H9 (cell line): ENCODE measurements at regions not wholly inside any gene's neighbourhood (a gene's known extent, or its start where the extent isn't known, plus 50 kb on each side); places are given as distances from the start of the nearest gene placed in this dataset.

ENCODE experiments used
- DNase-seq: peaks from one replicate; pipeline ENCODE4 v3.0.0-alpha.2; 2017
- H2AFZ ChIP-seq: one replicate; pipeline ENCODE4 v1.6.1; 2013; ENCODE audit warnings: mild to moderate bottlenecking, low read length, control low read depth, moderate library complexity
- H2AK5ac ChIP-seq: 2 replicates; pipeline ENCODE4 v1.6.1; 2013; ENCODE audit warnings: low read length, control low read depth, mixed read lengths; ENCODE audit not compliant: insufficient read length
- H2BK120ac ChIP-seq: one replicate; pipeline ENCODE4 v1.6.1; 2013; ENCODE audit warnings: low read depth, mild to moderate bottlenecking, low read length, control low read depth, inconsistent platforms; ENCODE audit not compliant: poor library complexity, severe bottlenecking
- H2BK12ac ChIP-seq: 2 replicates; pipeline ENCODE4 v1.6.1; 2013; ENCODE audit warnings: low read length, control low read depth, mixed read lengths, low read depth; ENCODE audit not compliant: insufficient read length
- H2BK15ac ChIP-seq: 2 replicates; pipeline ENCODE4 v1.6.1; 2013; ENCODE audit warnings: low read depth, low read length, control low read depth
- H2BK20ac ChIP-seq: one replicate; pipeline ENCODE4 v1.6.1; 2013; ENCODE audit warnings: low read depth, mild to moderate bottlenecking, low read length, control low read depth, inconsistent platforms; ENCODE audit not compliant: poor library complexity, severe bottlenecking
- H2BK5ac ChIP-seq: 2 replicates; pipeline ENCODE4 v1.6.1; 2013; ENCODE audit warnings: low read length, control low read depth, mixed read lengths; ENCODE audit not compliant: insufficient read length
- H3K14ac ChIP-seq: 2 replicates; pipeline ENCODE4 v1.6.1; 2013; ENCODE audit warnings: low read length, control low read depth; ENCODE audit not compliant: insufficient read depth
- H3K18ac ChIP-seq: 2 replicates; pipeline ENCODE4 v1.6.1; 2013; ENCODE audit warnings: low read depth, mild to moderate bottlenecking, mixed read lengths, low read length, control low read depth; ENCODE audit not compliant: insufficient read length
- H3K23ac ChIP-seq: 2 replicates; pipeline ENCODE4 v1.6.1; 2013; ENCODE audit warnings: low read length, control low read depth, mixed read lengths, low read depth; ENCODE audit not compliant: insufficient read length
- H3K23me2 ChIP-seq: 2 replicates; pipeline ENCODE4 v1.6.1; 2013; ENCODE audit warnings: low read depth, mild to moderate bottlenecking, mixed read lengths, low read length, control low read depth; ENCODE audit not compliant: insufficient read length, poor library complexity, severe bottlenecking
- H3K27ac ChIP-seq: 2 replicates; pipeline ENCODE4 v1.5.1; 2013; ENCODE audit warnings: low read length, control low read depth, mixed read lengths, low read depth; ENCODE audit not compliant: insufficient read length
- H3K27me3 ChIP-seq: 2 replicates; pipeline ENCODE4 v1.6.1; 2013; ENCODE audit warnings: low read length, control low read depth, inconsistent platforms; ENCODE audit not compliant: insufficient read depth
- H3K4ac ChIP-seq: 2 replicates; pipeline ENCODE4 v1.6.1; 2013; ENCODE audit warnings: low read depth, mild to moderate bottlenecking, control low read depth, inconsistent platforms, low read length, moderate library complexity
- H3K4me1 ChIP-seq: 2 replicates; pipeline ENCODE4 v1.6.1; 2013; ENCODE audit warnings: low read length, control low read depth, inconsistent platforms; ENCODE audit not compliant: insufficient read depth
- H3K4me2 ChIP-seq: 2 replicates; pipeline ENCODE4 v1.6.1; 2013; ENCODE audit warnings: low read length, control low read depth, mixed read lengths; ENCODE audit not compliant: insufficient read length, insufficient read depth
- H3K56ac ChIP-seq: 2 replicates; pipeline ENCODE4 v1.6.1; 2013; ENCODE audit warnings: low read depth, mild to moderate bottlenecking, mixed read lengths, low read length, control low read depth; ENCODE audit not compliant: insufficient read length
- H3K79me1 ChIP-seq: 2 replicates; pipeline ENCODE4 v1.6.1; 2013; ENCODE audit warnings: low read depth, mild to moderate bottlenecking, moderate library complexity, low read length, control low read depth, inconsistent platforms; ENCODE audit not compliant: insufficient read depth, poor library complexity, severe bottlenecking
- H3K79me2 ChIP-seq: 2 replicates; pipeline ENCODE4 v1.6.1; 2013; ENCODE audit warnings: low read length, control low read depth, inconsistent platforms; ENCODE audit not compliant: insufficient read depth
- H3K9ac ChIP-seq: 2 replicates; pipeline ENCODE4 v1.6.1; 2013; ENCODE audit warnings: low read length, control low read depth, mixed read lengths; ENCODE audit not compliant: insufficient read length; ENCODE audit errors: extremely low read depth
- H3K9me3 ChIP-seq: one replicate; pipeline ENCODE4 v1.6.1; 2013; ENCODE audit warnings: low read depth, low read length, inconsistent platforms; ENCODE audit not compliant: control insufficient read depth
- H3T11ph ChIP-seq: one replicate; pipeline ENCODE4 v1.6.1; 2013; ENCODE audit warnings: mild to moderate bottlenecking, low read length, control low read depth, inconsistent platforms
- H4K20me1 ChIP-seq: one replicate; pipeline ENCODE4 v1.6.1; 2013; ENCODE audit not compliant: control insufficient read depth, insufficient read length, insufficient read depth
- H4K5ac ChIP-seq: 2 replicates; pipeline ENCODE4 v1.6.1; 2013; ENCODE audit warnings: low read depth, mild to moderate bottlenecking, mixed read lengths, low read length, control low read depth; ENCODE audit not compliant: insufficient read length
- H4K8ac ChIP-seq: replicated peaks from 2 replicates; pipeline ENCODE4 v1.6.1; 2013; ENCODE audit warnings: low read length, control low read depth, mixed read lengths, low read depth; ENCODE audit not compliant: insufficient read length
- H4K91ac ChIP-seq: 2 replicates; pipeline ENCODE4 v1.6.1; 2013; ENCODE audit warnings: low read depth, mild to moderate bottlenecking, moderate library complexity, mixed read lengths, low read length, control low read depth; ENCODE audit not compliant: insufficient read length
- H3K27ac Mint-ChIP-seq, 3 experiments: 2 replicates in 2 of 3; 3 replicates in 1 of 3; pipeline ENCODE4 v1.8.0; 2020 to 2021; ENCODE audit warnings: mixed read lengths in 3 of 3, mild to moderate bottlenecking in 1 of 3, moderate library complexity in 1 of 3
- H3K27me3 Mint-ChIP-seq: 2 replicates; pipeline ENCODE4 v1.8.0; 2021; ENCODE audit warnings: low read depth, mild to moderate bottlenecking, moderate library complexity, mixed read lengths
- H3K36me3 Mint-ChIP-seq, 3 experiments: 2 replicates in 2 of 3; 3 replicates in 1 of 3; pipeline ENCODE4 v1.8.0; 2020 to 2021; ENCODE audit warnings: low read depth in 3 of 3, mixed read lengths in 3 of 3; ENCODE audit not compliant: insufficient read depth in 1 of 3
- H3K4me1 Mint-ChIP-seq, 2 experiments: 2 replicates each; pipeline ENCODE4 v1.8.0; 2020; ENCODE audit warnings: mixed read lengths in 2 of 2
- H3K4me3 Mint-ChIP-seq, 2 experiments: 2 replicates in 1 of 2; 3 replicates in 1 of 2; pipeline ENCODE4 v1.8.0; 2020 to 2021; ENCODE audit warnings: mild to moderate bottlenecking in 2 of 2, mixed read lengths in 2 of 2, moderate library complexity in 1 of 2
- H3K9me3 Mint-ChIP-seq, 2 experiments: 2 replicates in 1 of 2; 3 replicates in 1 of 2; pipeline ENCODE4 v1.8.0; 2020; ENCODE audit warnings: mild to moderate bottlenecking in 2 of 2, mixed read lengths in 2 of 2, moderate library complexity in 1 of 2
- CTCF ChIP-seq: fragments of 200-600 bp; sonication (generic); conservative IDR thresholded peaks from 3 replicates; pipeline ENCODE4 v1.8.0; 2021; ENCODE audit warnings: antibody characterized with exemption, mild to moderate bottlenecking
- WGBS: extraction: QIAGEN DNeasy Blood & Tissue Kit; methylation state at CpG from one replicate; pipeline ENCODE4 v1.1.7; 2013; ENCODE audit warnings: missing lambda C conversion rate, low lambda C conversion rate, mixed read lengths; ENCODE audit not compliant: insufficient read length; ENCODE audit errors: extremely low coverage; 5-methylcytosine and 5-hydroxymethylcytosine counted together

- peaks cover 0 to 5% (median 5%) of the 10 kb centered on the region in 3 experiments; a peak in 4 of 7 replicates for H3K36me3 Mint-ChIP-seq
- peaks cover 9% of the 10 kb centered on the region for H3K27me3 Mint-ChIP-seq
- H2BK5ac ChIP-seq = no peak overlapping the region
- H4K20me1 ChIP-seq = no peaks in the 10 kb centered on the region
- H3K79me2 ChIP-seq = no peaks in the 10 kb centered on the region
- peaks cover 38 to 47% of the 10 kb centered on the region in 2 experiments for H3K9me3 Mint-ChIP-seq
- no peak overlapping the region for H2AK5ac ChIP-seq
- no peak overlapping the region for H3K27ac Mint-ChIP-seq
- no peaks in the 10 kb centered on the region for H3K27me3 ChIP-seq
- H3K14ac ChIP-seq = no peak overlapping the region
- no peaks in the 10 kb centered on the region for H3K4me1 Mint-ChIP-seq
- H3K56ac ChIP-seq = no peak overlapping the region
- no peak overlapping the region for H3K4me2 ChIP-seq
- H2BK12ac ChIP-seq = no peak overlapping the region
- no peak overlapping the region for H4K5ac ChIP-seq
- no peak overlapping the region for H2BK20ac ChIP-seq
- no peak for DNase-seq
- TF ChIP-seq CTCF = no peak
- H4K91ac ChIP-seq = no peak overlapping the region
- H2AFZ ChIP-seq = no peak overlapping the region
- H3K9me3 ChIP-seq = no peaks in the 10 kb centered on the region
- no peaks in the 10 kb centered on the region for H3K4me1 ChIP-seq
- no peak overlapping the region for H2BK15ac ChIP-seq
- no peak overlapping the region for H3K27ac ChIP-seq
- H2BK120ac ChIP-seq = no peak overlapping the region
- H3K23me2 ChIP-seq = no peaks in the 10 kb centered on the region
- no peak overlapping the region for H3K4ac ChIP-seq
- no peak overlapping the region for H3T11ph ChIP-seq
- no peak overlapping the region for H3K4me3 Mint-ChIP-seq
- no peak overlapping the region for H3K9ac ChIP-seq
- H3K23ac ChIP-seq = no peak overlapping the region
- no peaks in the 10 kb centered on the region for H3K79me1 ChIP-seq
- H3K18ac ChIP-seq = no peak overlapping the region
- H4K8ac ChIP-seq = no peak overlapping the region
- no CpG with 5 or more reads among the region's 1 CpG for WGBS
Observed at GRCh38 chr19:29342721-29343120, 129.8 kb upstream of the UQCRFS1 start.
